PC-9 (cell line): ENCODE measurements at regions not wholly inside any gene's neighbourhood (a gene's known extent, or its start where the extent isn't known, plus 50 kb on each side); places are given as distances from the start of the nearest gene placed in this dataset.

ENCODE experiments used
- BruUV-seq: library from RNA; stranded (reverse); fragments of 400-500 nt; replicated peaks from 2 replicates; lab custom pipeline; 2021; lab: Mats Ljungman, UMichigan
- CTCF ChIA-PET: fragments of 300-600 bp; sonication (Branson Sonifier 250); formaldehyde crosslinking; loops from one replicate; lab custom pipeline; 2022; ENCODE audit warnings: antibody characterized with exemption; lab: Charles Lee
- POLR2A ChIA-PET: fragments of 300-600 bp; sonication (Branson Sonifier 250); formaldehyde crosslinking; loops from one replicate; lab custom pipeline; 2022; ENCODE audit warnings: antibody characterized with exemption; ENCODE audit not compliant: unreplicated experiment; lab: Charles Lee
- DNase-seq, 2 experiments: peaks; one replicate each; pipeline versions ENCODE4 v3.0.0 to v3.0.0-alpha.2; 2015 to 2022; ENCODE audit warnings: mixed read lengths in 1 of 2
- H2AFZ ChIP-seq: fragments of 200-600 bp; sonication (generic); 2 replicates; pipeline ENCODE4 v1.8.1; 2017; ENCODE audit warnings: antibody characterized with exemption
- H3F3A ChIP-seq: fragments of 200-600 bp; sonication (generic); 2 replicates; pipeline ENCODE4 v1.8.1; 2017; ENCODE audit warnings: antibody characterized with exemption, mild to moderate bottlenecking, low read depth; ENCODE audit not compliant: insufficient read depth
- H3K27ac ChIP-seq: fragments of 200-600 bp; sonication (generic); 2 replicates; pipeline ENCODE4 v1.6.1; 2016; ENCODE audit warnings: mixed run types
- H3K27me3 ChIP-seq: fragments of 200-600 bp; sonication (generic); 2 replicates; pipeline ENCODE4 v1.6.1; 2016; ENCODE audit warnings: low read depth, mixed run types; ENCODE audit not compliant: insufficient read depth
- H3K36me3 ChIP-seq: fragments of 200-600 bp; sonication (generic); 2 replicates; pipeline ENCODE4 v1.6.1; 2016; ENCODE audit warnings: low read depth, mixed run types
- H3K4me1 ChIP-seq: fragments of 200-600 bp; sonication (generic); replicated peaks from 2 replicates; pipeline ENCODE4 v1.6.1; 2016; ENCODE audit warnings: mixed run types; ENCODE audit not compliant: insufficient read depth
- H3K4me2 ChIP-seq: fragments of 200-600 bp; sonication (generic); 2 replicates; pipeline ENCODE4 v1.6.1; 2017; ENCODE audit warnings: mixed run types
- H3K4me3 ChIP-seq: fragments of 200-600 bp; sonication (generic); 2 replicates; pipeline ENCODE4 v1.6.1; 2016; ENCODE audit warnings: mixed run types
- H3K79me2 ChIP-seq: fragments of 200-600 bp; sonication (generic); 2 replicates; pipeline ENCODE4 v1.6.1; 2017; ENCODE audit warnings: low read depth, mixed run types
- H3K9me2 ChIP-seq: fragments of 200-600 bp; sonication (generic); 2 replicates; pipeline ENCODE4 v1.8.1; 2017; ENCODE audit warnings: mild to moderate bottlenecking; ENCODE audit not compliant: insufficient read depth
- H3K9me3 ChIP-seq: fragments of 200-600 bp; sonication (generic); 2 replicates; pipeline ENCODE4 v1.8.1; 2016; ENCODE audit warnings: low read depth; ENCODE audit not compliant: insufficient read depth
- H4K20me1 ChIP-seq: fragments of 200-600 bp; sonication (generic); 2 replicates; pipeline ENCODE4 v1.8.1; 2017; ENCODE audit not compliant: insufficient read depth
- EZH2 ChIP-seq: fragments of 200-600 bp; sonication (generic); IDR thresholded peaks from 2 replicates; pipeline ENCODE4 v1.8.0; 2017; ENCODE audit warnings: antibody characterized with exemption, low read depth
- intact Hi-C: fragments of 100-400 bp; cut with micrococcal nuclease; formaldehyde crosslinking; loops from one replicate; pipeline ENCODE4 v1.10.0; 2022; ENCODE audit not compliant: unreplicated experiment
- TF ChIP-seq, protein P1 (sequence below): fragments of 200-600 bp; sonication (generic); conservative IDR thresholded peaks from 2 replicates; pipeline ENCODE4 v1.6.1; 2017; ENCODE audit warnings: mixed run types, antibody characterized with exemption, mild to moderate bottlenecking, moderate library complexity

- Histone ChIP-seq H3K79me2 (no peaks in the 10 kb centered on the region), H2AFZ (no peak overlapping the region), H3K27ac (no peak overlapping the region), H3K9me3 (no peaks in the 10 kb centered on the region), H3K4me2 (no peak overlapping the region), H3K27me3 (peaks cover under 1% of the 10 kb centered on the region; the same call in 1 of the 2 replicates), H4K20me1 (no peaks in the 10 kb centered on the region), H3K4me3 (no peak overlapping the region), H3K4me1 (no peaks in the 10 kb centered on the region), H3K36me3 (no peaks in the 10 kb centered on the region), H3F3A (no peaks in the 10 kb centered on the region), H3K9me2 (no peaks in the 10 kb centered on the region)
- DNase-seq: no peak
- TF ChIP-seq, protein P1, sequence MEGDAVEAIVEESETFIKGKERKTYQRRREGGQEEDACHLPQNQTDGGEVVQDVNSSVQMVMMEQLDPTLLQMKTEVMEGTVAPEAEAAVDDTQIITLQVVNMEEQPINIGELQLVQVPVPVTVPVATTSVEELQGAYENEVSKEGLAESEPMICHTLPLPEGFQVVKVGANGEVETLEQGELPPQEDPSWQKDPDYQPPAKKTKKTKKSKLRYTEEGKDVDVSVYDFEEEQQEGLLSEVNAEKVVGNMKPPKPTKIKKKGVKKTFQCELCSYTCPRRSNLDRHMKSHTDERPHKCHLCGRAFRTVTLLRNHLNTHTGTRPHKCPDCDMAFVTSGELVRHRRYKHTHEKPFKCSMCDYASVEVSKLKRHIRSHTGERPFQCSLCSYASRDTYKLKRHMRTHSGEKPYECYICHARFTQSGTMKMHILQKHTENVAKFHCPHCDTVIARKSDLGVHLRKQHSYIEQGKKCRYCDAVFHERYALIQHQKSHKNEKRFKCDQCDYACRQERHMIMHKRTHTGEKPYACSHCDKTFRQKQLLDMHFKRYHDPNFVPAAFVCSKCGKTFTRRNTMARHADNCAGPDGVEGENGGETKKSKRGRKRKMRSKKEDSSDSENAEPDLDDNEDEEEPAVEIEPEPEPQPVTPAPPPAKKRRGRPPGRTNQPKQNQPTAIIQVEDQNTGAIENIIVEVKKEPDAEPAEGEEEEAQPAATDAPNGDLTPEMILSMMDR: no peak
- TF ChIP-seq EZH2: no peak
- CTCF ChIA-PET: no interaction called here
- POLR2A ChIA-PET: no interaction called here
- intact Hi-C loops: loop anchor here (5.0 kb wide), 2 partner anchors 177 to 312 kb away; no protein-coding TSS in a partner anchor
- BruUV-seq: no TSS peak
These were observed 742.5 kb downstream of the ETS1 start for GRCh38 chr11:127844876-127845275.

DNA sequence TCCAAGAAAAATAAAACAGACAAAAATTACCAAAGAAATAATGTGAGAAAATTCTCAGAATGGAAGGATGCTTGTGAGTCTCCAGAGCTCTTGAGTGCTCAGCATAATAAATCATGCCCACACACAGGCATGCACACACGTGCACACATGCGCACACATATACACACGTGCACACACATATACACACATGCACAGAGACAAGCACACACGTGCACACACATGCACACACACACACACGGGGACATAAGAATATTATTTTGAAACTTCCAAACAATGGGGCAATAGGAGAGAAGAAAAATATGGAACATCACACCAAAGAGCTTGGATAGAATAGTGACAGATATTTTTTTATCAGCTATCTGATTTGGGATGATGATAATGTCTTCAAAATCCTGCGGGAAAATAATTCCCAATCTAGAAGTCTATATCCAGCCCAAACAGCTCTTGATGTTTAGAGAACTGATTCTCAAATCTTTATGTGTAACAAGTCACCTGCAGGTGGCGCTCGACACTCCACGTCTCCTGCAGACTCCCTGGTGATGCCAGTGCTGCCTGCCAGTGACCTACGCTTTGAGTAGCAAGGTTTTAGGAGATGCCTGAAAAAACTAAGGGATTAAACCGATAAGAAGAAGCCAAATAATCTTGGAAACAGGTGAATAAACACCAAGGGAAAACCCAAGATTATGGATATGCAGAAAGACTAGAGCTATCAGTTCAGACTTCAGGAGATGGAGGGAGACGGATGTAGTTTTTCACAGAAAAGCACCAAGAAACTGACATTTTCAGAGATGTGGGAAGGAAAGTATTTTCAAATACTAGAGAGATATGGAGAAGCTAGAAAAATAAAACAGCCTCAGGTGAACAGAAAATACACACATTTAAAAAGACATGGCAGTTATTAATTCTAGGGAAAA is 743.6 kb downstream of the ETS1 start:
- TF ChIP-seq EZH2: no peak
- TF ChIP-seq, protein P1: peak; percentile 74
- H4K20me1 ChIP-seq: no peaks in the 10 kb centered on the region
- no peaks in the 10 kb centered on the region for H3K79me2 ChIP-seq
- ChIA-PET POLR2A (no interaction called here), CTCF (interaction anchor here (0.7 to 1.0 kb wide), 5 partner anchors 16 to 1213 kb away, joined by 3 to 4 read pairs (median 3); no protein-coding TSS in a partner anchor)
- DNase-seq: peak in 1 of 2 experiments; percentile 69
- BruUV-seq: no TSS peak
- H3K4me1 ChIP-seq: no peaks in the 10 kb centered on the region
- intact Hi-C loops: loop anchor here (5.0 kb wide), 2 partner anchors 179 to 314 kb away; no protein-coding TSS in a partner anchor
- no peaks in the 10 kb centered on the region for H3K36me3 ChIP-seq
- no peaks in the 10 kb centered on the region for H3K9me3 ChIP-seq
- H3K9me2 ChIP-seq: no peaks in the 10 kb centered on the region
- peaks cover 5% of the 10 kb centered on the region; the same call in 1 of the 2 replicates for H3K27me3 ChIP-seq
- H3K27ac ChIP-seq: no peak overlapping the region
- H3F3A ChIP-seq: no peaks in the 10 kb centered on the region
- H3K4me3 ChIP-seq: no peak overlapping the region
- H2AFZ ChIP-seq: no peak overlapping the region
- H3K4me2 ChIP-seq: no peak overlapping the region

DNA sequence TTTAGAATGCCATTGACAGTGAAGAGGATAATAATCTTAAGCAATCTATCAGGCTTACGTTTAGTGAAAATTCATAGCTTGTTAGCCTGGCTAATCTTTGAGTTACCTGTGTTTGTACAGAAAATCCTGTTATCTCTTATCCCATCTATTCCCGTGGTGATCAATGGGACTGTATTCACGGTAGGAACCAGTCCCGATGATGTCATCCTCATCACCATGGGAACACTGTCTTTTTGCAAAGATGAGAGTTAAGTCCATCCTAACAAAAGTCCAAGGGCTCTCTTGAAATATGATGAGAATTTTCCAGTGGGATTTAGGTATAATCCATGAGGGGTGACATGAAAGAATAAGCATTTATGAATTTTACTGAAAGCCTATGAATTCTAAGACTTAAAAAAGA is 762.2 kb downstream of the ETS1 start:
- Histone ChIP-seq H3F3A (no peaks in the 10 kb centered on the region), H3K79me2 (no peaks in the 10 kb centered on the region), H3K36me3 (no peaks in the 10 kb centered on the region), H3K27ac (no peak overlapping the region), H2AFZ (no peak overlapping the region), H3K9me3 (no peaks in the 10 kb centered on the region), H3K9me2 (no peaks in the 10 kb centered on the region), H3K4me1 (no peaks in the 10 kb centered on the region), H3K4me2 (no peak overlapping the region), H3K27me3 (no peaks in the 10 kb centered on the region), H3K4me3 (no peak overlapping the region), H4K20me1 (no peaks in the 10 kb centered on the region)
- intact Hi-C loops: no loop called here
- ChIA-PET CTCF (no interaction called here), POLR2A (no interaction called here)
- no peak for TF ChIP-seq EZH2
- TF ChIP-seq, protein P1: no peak
- no peak for DNase-seq
- no TSS peak for BruUV-seq
